Adrenal gland (tissue), 5 donors: ENCODE measurements at regions not wholly inside any gene's neighbourhood (a gene's known extent, or its start where the extent isn't known, plus 50 kb on each side); places are given as distances from the start of the nearest gene placed in this dataset.

Experiments
- CTCF ChIP-seq, 6 experiments: fragments of 450-650 bp in 4 of 6; fragments of 200-600 bp in 2 of 6; sonication (generic) in 1 of 6; IDR thresholded peaks; 1 replicate in 5 of 6; 2 replicates in 1 of 6; pipeline versions ENCODE4 v1.5.1 to v1.8.0; 2016 to 2021; ENCODE audit warnings: antibody characterized with exemption in 6 of 6, mild to moderate bottlenecking in 2 of 6, moderate library complexity in 1 of 6
- POLR2A ChIP-seq, 2 donors: fragments of 450-650 bp; IDR thresholded peaks; one replicate each; pipeline ENCODE4 v1.6.1; 2017; ENCODE audit warnings: antibody characterized with exemption in 2 of 2, mild to moderate bottlenecking in 2 of 2, moderate library complexity in 1 of 2
- donor health status: DM: no; HTN: no; CAD: no.

- TF ChIP-seq CTCF (IDR thresholded peaks at IDR 0.05) (no peak), POLR2A (IDR thresholded peaks at IDR 0.05) (no peak)
Measured at GRCh38 chr2:117656546-117656945, 157.9 kb upstream of the DDX18 start.
